Right lobe of liver (tissue), 4 donors: ENCODE measurements at regions not wholly inside any gene's neighbourhood (a gene's known extent, or its start where the extent isn't known, plus 50 kb on each side); places are given as distances from the start of the nearest gene placed in this dataset.
"Not testable (repeated sequence)": the region's sequence is repeated elsewhere in the genome, so short reads cannot be mapped to it uniquely, and the experiment has no call there.

Source experiments
- CTCF ChIP-seq, 4 donors: fragments of 200-600 bp in 3 of 4; fragments of 450-650 bp in 1 of 4; IDR thresholded peaks; one replicate each; pipeline versions ENCODE4 v1.5.1 to v1.8.0; 2016 to 2022; ENCODE audit warnings: antibody characterized with exemption in 4 of 4, mild to moderate bottlenecking in 2 of 4
- POLR2A ChIP-seq: fragments of 450-650 bp; IDR thresholded peaks from one replicate; pipeline ENCODE4 v1.6.1; 2017; ENCODE audit warnings: antibody characterized with exemption, mild to moderate bottlenecking
- donor health status: DM: no; HTN: no; CAD: no.
- donor health status: DM: no; HTN: no; CAD: no.
- donor health status: DM: no; HTN: yes; CAD: no.

- TF ChIP-seq POLR2A; CTCF (IDR thresholded peaks at IDR 0.05): not testable (repeated sequence)
Measured at GRCh38 chr3:82585591-82585990, 824.1 kb upstream of the GBE1 start.
